Progenitor cell of endocrine pancreas (in vitro differentiated cells): ENCODE measurements at regions not wholly inside any gene's neighbourhood (a gene's known extent, or its start where the extent isn't known, plus 50 kb on each side); places are given as distances from the start of the nearest gene placed in this dataset.

Experiments
- DNase-seq: peaks from one replicate; pipeline ENCODE4 v3.0.0; 2021; ENCODE audit warnings: low spot score; ENCODE audit not compliant: unreplicated experiment
- H3K27ac Mint-ChIP-seq: 2 replicates; pipeline ENCODE4 v1.8.0; 2021; ENCODE audit warnings: mild to moderate bottlenecking, moderate library complexity, mixed read lengths
- H3K27me3 Mint-ChIP-seq: 2 replicates; pipeline ENCODE4 v1.8.0; 2021; ENCODE audit warnings: mixed read lengths
- H3K36me3 Mint-ChIP-seq: 2 replicates; pipeline ENCODE4 v1.8.0; 2022; ENCODE audit warnings: mixed read lengths; ENCODE audit not compliant: insufficient read depth
- H3K4me1 Mint-ChIP-seq: 2 replicates; pipeline ENCODE4 v1.8.0; 2021; ENCODE audit warnings: low read depth, mixed read lengths
- H3K4me3 Mint-ChIP-seq: 2 replicates; pipeline ENCODE4 v1.8.0; 2021; ENCODE audit warnings: low read depth, mild to moderate bottlenecking, moderate library complexity, mixed read lengths
- H3K9me3 Mint-ChIP-seq: 2 replicates; pipeline ENCODE4 v1.8.0; 2021; ENCODE audit warnings: low read depth, mixed read lengths
- TF ChIP-seq, protein P1 (sequence below): fragments of 200-600 bp; sonication (generic); IDR thresholded peaks from one replicate; pipeline ENCODE4 v1.5.0; 2021; ENCODE audit warnings: antibody characterized with exemption, mild to moderate bottlenecking; ENCODE audit not compliant: unreplicated experiment

DNA sequence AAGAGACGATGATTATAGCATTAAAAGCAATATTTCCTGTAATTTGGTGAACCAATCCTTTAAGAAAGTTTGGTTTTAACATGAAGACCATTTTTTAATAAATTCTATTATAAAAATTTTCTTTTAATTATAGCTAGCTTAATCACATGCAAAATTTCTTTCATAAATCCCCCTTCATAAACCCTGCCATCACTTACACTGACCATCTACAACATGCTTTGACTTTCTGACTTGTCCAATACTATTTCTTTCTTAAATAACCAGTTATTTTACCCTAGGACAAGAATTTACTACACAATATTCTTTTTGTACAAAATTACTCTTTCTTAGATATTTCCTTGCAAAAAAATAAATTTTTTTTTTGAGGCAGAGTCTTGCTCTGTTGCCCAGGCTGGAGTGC lies 1334.8 kb downstream of the CDH11 start:
- TF ChIP-seq, protein P1, sequence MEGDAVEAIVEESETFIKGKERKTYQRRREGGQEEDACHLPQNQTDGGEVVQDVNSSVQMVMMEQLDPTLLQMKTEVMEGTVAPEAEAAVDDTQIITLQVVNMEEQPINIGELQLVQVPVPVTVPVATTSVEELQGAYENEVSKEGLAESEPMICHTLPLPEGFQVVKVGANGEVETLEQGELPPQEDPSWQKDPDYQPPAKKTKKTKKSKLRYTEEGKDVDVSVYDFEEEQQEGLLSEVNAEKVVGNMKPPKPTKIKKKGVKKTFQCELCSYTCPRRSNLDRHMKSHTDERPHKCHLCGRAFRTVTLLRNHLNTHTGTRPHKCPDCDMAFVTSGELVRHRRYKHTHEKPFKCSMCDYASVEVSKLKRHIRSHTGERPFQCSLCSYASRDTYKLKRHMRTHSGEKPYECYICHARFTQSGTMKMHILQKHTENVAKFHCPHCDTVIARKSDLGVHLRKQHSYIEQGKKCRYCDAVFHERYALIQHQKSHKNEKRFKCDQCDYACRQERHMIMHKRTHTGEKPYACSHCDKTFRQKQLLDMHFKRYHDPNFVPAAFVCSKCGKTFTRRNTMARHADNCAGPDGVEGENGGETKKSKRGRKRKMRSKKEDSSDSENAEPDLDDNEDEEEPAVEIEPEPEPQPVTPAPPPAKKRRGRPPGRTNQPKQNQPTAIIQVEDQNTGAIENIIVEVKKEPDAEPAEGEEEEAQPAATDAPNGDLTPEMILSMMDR = no peak
- DNase-seq = no peak
- H3K4me1 Mint-ChIP-seq = no peaks in the 10 kb centered on the region
- no peak overlapping the region for H3K4me3 Mint-ChIP-seq
- H3K27ac Mint-ChIP-seq = no peak overlapping the region
- peaks cover 3% of the 10 kb centered on the region for H3K36me3 Mint-ChIP-seq
- H3K9me3 Mint-ChIP-seq = peaks cover 45% of the 10 kb centered on the region
- no peaks in the 10 kb centered on the region for H3K27me3 Mint-ChIP-seq

DNA sequence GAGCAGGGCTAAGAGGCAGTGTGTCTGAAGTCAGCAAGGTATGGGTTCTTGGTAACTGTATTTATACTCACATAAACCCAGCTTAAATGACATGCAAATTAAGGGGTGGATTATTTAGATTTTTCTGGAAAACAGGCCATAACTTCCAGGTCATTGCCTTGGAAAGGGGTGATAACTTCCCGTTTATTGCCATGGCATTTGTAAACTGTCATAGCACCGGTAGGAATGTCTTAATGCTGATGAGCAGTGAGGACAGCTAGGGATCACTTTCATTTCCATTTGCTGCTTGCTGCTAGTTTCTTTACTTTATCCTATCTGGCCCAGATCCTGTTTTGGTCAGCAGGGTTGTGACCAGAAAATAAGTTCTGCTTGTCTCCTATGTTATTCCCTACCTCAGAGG lies 1336.7 kb downstream of the CDH11 start:
- no peaks in the 10 kb centered on the region for H3K27me3 Mint-ChIP-seq

DNA sequence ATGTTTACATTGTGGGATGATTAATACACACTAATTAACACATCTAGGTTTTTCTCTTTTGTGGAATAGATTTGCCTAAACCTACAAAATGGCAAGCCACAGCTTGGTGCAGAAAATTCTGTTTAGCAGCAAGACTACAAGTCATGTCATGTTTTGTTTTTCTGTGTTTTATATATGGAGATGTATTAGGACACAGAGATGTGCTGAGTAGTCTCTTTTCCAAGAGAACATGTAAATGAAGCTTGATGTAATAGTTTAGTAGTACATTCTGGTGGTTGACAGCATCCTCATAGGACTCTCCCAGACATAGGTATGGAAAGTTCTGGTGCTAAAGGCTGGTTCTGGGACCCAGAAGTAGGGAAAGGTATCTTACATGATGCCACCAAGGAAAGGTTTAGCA lies 1345.4 kb downstream of the CDH11 start:
- H3K4me1 Mint-ChIP-seq = no peaks in the 10 kb centered on the region
- TF ChIP-seq, protein P1 = no peak
- H3K4me3 Mint-ChIP-seq = no peak overlapping the region
- H3K9me3 Mint-ChIP-seq = no peaks in the 10 kb centered on the region
- no peaks in the 10 kb centered on the region for H3K27me3 Mint-ChIP-seq
- H3K27ac Mint-ChIP-seq = no peak overlapping the region
- H3K36me3 Mint-ChIP-seq = no peaks in the 10 kb centered on the region
- no peak for DNase-seq

More for the DNA sequence above, 1336.7 kb downstream of the CDH11 start:
- Mint-ChIP-seq H3K4me3 (no peak overlapping the region), H3K4me1 (no peaks in the 10 kb centered on the region), H3K36me3 (peaks cover 3% of the 10 kb centered on the region), H3K9me3 (peaks cover 45% of the 10 kb centered on the region), H3K27ac (no peak overlapping the region)
- TF ChIP-seq, protein P1 = no peak
- no peak for DNase-seq

DNA sequence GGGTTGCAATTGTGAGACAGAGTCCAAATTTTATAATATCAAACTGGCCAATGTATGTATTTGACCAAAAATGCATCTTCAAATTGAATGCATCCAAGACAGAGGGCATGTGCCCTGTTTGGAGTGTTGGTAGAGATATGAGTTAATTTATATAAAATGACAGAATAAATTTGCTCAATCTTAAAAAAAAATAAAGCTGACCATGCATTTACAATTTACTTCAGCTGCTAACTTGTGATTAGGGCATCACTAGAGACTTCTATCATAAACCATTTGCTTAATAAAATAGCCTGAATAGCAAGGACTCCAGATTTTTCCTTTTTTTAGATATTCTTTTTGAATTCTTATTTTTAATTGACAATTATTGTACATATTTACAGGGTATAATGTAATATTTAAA lies 1345.8 kb downstream of the CDH11 start:
- H3K9me3 Mint-ChIP-seq = no peaks in the 10 kb centered on the region
- H3K27ac Mint-ChIP-seq = no peak overlapping the region
- no peaks in the 10 kb centered on the region for H3K27me3 Mint-ChIP-seq
- H3K4me1 Mint-ChIP-seq = no peaks in the 10 kb centered on the region
- no peak overlapping the region for H3K4me3 Mint-ChIP-seq
- DNase-seq = no peak
- H3K36me3 Mint-ChIP-seq = no peaks in the 10 kb centered on the region
- TF ChIP-seq, protein P1 = no peak

DNA sequence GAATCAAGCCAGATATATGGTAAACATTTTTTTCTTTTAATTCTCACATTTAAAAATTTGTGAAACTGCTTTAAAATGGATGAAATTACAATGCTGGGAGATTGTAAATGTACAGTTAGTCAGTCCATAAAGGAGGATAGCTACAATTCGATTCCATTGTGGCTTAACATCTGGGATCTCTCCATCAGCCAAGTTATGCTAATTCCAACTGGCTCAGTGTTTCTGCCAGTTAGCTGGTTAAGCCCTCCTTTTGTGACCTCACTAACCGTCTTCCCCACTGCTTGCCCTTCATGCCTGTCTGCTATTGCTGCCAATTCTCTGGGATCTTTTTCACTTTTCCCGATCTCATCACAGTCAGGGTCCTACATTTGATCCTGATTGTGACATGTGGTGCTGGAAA lies 1347.6 kb downstream of the CDH11 start:
- H3K9me3 Mint-ChIP-seq = no peaks in the 10 kb centered on the region
- H3K36me3 Mint-ChIP-seq = no peaks in the 10 kb centered on the region
- TF ChIP-seq, protein P1 = no peak
- H3K4me3 Mint-ChIP-seq = no peak overlapping the region
- no peaks in the 10 kb centered on the region for H3K4me1 Mint-ChIP-seq
- no peaks in the 10 kb centered on the region for H3K27me3 Mint-ChIP-seq
- H3K27ac Mint-ChIP-seq = no peak overlapping the region
- DNase-seq = no peak
